GM19035 (cell line): ENCODE measurements at regions not wholly inside any gene's neighbourhood (a gene's known extent, or its start where the extent isn't known, plus 50 kb on each side); places are given as distances from the start of the nearest gene placed in this dataset.
"Not testable (repeated sequence)": the region's sequence is repeated elsewhere in the genome, so short reads cannot be mapped to it uniquely, and the experiment has no call there.

Experiments used
- ATAC-seq: cut with Tn5 transposase; IDR thresholded peaks from one replicate; pipeline ENCODE4 v1.9.1; 2021; ENCODE audit not compliant: unreplicated experiment

GRCh38 chr7:91660734-91661356, 219.7 kb downstream of the MTERF1 start:
- no peak for ATAC-seq

GRCh38 chr7:91661727-91662126, 218.8 kb downstream of the MTERF1 start:
- no peak for ATAC-seq

GRCh38 chr7:91668217-91668616, 212.3 kb downstream of the MTERF1 start:
- ATAC-seq: no peak

GRCh38 chr7:91671245-91671644, 209.3 kb downstream of the MTERF1 start:
- ATAC-seq: no peak

- ATAC-seq: no peak
These were observed 206.0 kb downstream of the MTERF1 start for GRCh38 chr7:91674470-91674869.

- no peak for ATAC-seq
These were observed 198.8 kb downstream of the MTERF1 start for GRCh38 chr7:91681718-91682117.

- ATAC-seq: no peak
These were observed 196.7 kb downstream of the MTERF1 start for GRCh38 chr7:91683823-91684222.

GRCh38 chr7:91685544-91685943, 195.0 kb downstream of the MTERF1 start:
- no peak for ATAC-seq

- ATAC-seq: no peak
These were observed 189.9 kb downstream of the MTERF1 start for GRCh38 chr7:91690541-91691070.

- ATAC-seq: no peak
These were observed 188.6 kb downstream of the MTERF1 start for GRCh38 chr7:91691865-91692264.

GRCh38 chr7:91692800-91693199, 187.7 kb downstream of the MTERF1 start:
- no peak for ATAC-seq

- no peak for ATAC-seq
These were observed 186.1 kb downstream of the MTERF1 start for GRCh38 chr7:91694351-91694841.

- no peak for ATAC-seq
These were observed 169.6 kb downstream of the MTERF1 start for GRCh38 chr7:91710881-91711280.

- no peak for ATAC-seq
These were observed 166.8 kb downstream of the MTERF1 start for GRCh38 chr7:91713669-91714068.

- ATAC-seq: no peak
These were observed 162.6 kb downstream of the MTERF1 start for GRCh38 chr7:91717681-91718470.

- ATAC-seq: no peak
These were observed 161.5 kb downstream of the MTERF1 start for GRCh38 chr7:91719008-91719407.

- no peak for ATAC-seq
These were observed 160.1 kb downstream of the MTERF1 start for GRCh38 chr7:91720260-91720937.

GRCh38 chr7:91722831-91723230, 157.7 kb downstream of the MTERF1 start:
- ATAC-seq: no peak

- not testable (repeated sequence) for ATAC-seq
These were observed 151.5 kb downstream of the MTERF1 start for GRCh38 chr7:91729046-91729445.

- ATAC-seq: no peak
These were observed 148.5 kb downstream of the MTERF1 start for GRCh38 chr7:91731976-91732375.

- ATAC-seq: no peak
These were observed 131.1 kb downstream of the MTERF1 start for GRCh38 chr7:91749418-91749817.

- no peak for ATAC-seq
These were observed 130.4 kb downstream of the MTERF1 start for GRCh38 chr7:91750091-91750490.
